PC-3 (cell line): ENCODE measurements at regions not wholly inside any gene's neighbourhood (a gene's known extent, or its start where the extent isn't known, plus 50 kb on each side); places are given as distances from the start of the nearest gene placed in this dataset.

Experiments
- ATAC-seq: fragments of 200-7000 bp; cut with Tn5 transposase; 2 replicates; pipeline ENCODE4 v1.9.1; 2020; ENCODE audit warnings: mild to moderate bottlenecking, moderate library complexity
- BruUV-seq: library from RNA; stranded (reverse); fragments of 400-500 nt; replicated peaks from 2 replicates; lab custom pipeline; 2021; lab: Mats Ljungman, UMichigan
- CTCF ChIA-PET: fragments of 300-600 bp; sonication (Branson Sonifier 250); formaldehyde crosslinking; loops from one replicate; lab custom pipeline; 2022; ENCODE audit warnings: antibody characterized with exemption; lab: Charles Lee
- POLR2A ChIA-PET: fragments of 300-600 bp; sonication (Branson Sonifier 250); formaldehyde crosslinking; loops from one replicate; lab custom pipeline; 2022; ENCODE audit warnings: antibody characterized with exemption; ENCODE audit not compliant: unreplicated experiment; lab: Charles Lee
- DNase-seq: peaks from one replicate; pipeline ENCODE4 v3.0.0-alpha.2; 2015
- H2AFZ ChIP-seq: fragments of 300-600 bp; sonication (generic); 2 replicates; pipeline ENCODE4 v1.6.0; 2016; ENCODE audit warnings: antibody characterized with exemption, low read length
- H3F3A ChIP-seq: fragments of 300-600 bp; sonication (generic); one replicate; pipeline ENCODE4 v1.6.0; 2017; ENCODE audit warnings: antibody characterized with exemption, low read length, control low read depth, mild to moderate bottlenecking; ENCODE audit not compliant: unreplicated experiment
- H3K27ac ChIP-seq: fragments of 300-600 bp; sonication (generic); 2 replicates; pipeline ENCODE4 v1.5.1; 2016; ENCODE audit warnings: mild to moderate bottlenecking, low read length
- H3K27me3 ChIP-seq: fragments of 300-600 bp; sonication (generic); 2 replicates; pipeline ENCODE4 v1.6.1; 2016; ENCODE audit warnings: low read length, mixed read lengths
- H3K36me3 ChIP-seq: fragments of 300-600 bp; sonication (generic); 2 replicates; pipeline ENCODE4 v1.6.1; 2016; ENCODE audit warnings: low read depth, mixed run types, low read length, mixed read lengths
- H3K4me1 ChIP-seq: fragments of 300-600 bp; sonication (generic); 2 replicates; pipeline ENCODE4 v1.5.1; 2016; ENCODE audit warnings: low read length; ENCODE audit not compliant: insufficient read depth
- H3K4me2 ChIP-seq: fragments of 300-600 bp; sonication (generic); 2 replicates; pipeline ENCODE4 v1.6.0; 2016; ENCODE audit warnings: low read length
- H3K4me3 ChIP-seq: fragments of 300-600 bp; sonication (generic); 2 replicates; pipeline ENCODE4 v1.5.1; 2016; ENCODE audit warnings: mild to moderate bottlenecking, low read length, mixed read lengths
- H3K79me2 ChIP-seq: fragments of 300-600 bp; sonication (generic); 2 replicates; pipeline ENCODE4 v1.6.1; 2017; ENCODE audit warnings: low read length, mixed read lengths
- H3K9ac ChIP-seq: fragments of 300-600 bp; sonication (generic); 2 replicates; pipeline ENCODE4 v1.6.0; 2016; ENCODE audit warnings: mild to moderate bottlenecking, low read length
- H3K9me2 ChIP-seq: fragments of 300-600 bp; sonication (generic); replicated peaks from 2 replicates; pipeline ENCODE4 v1.6.1; 2016; ENCODE audit warnings: mixed run types, low read length, mixed read lengths
- H3K9me3 ChIP-seq: fragments of 300-600 bp; sonication (generic); 2 replicates; pipeline ENCODE4 v1.6.1; 2016; ENCODE audit warnings: low read length, mixed read lengths
- H4K20me1 ChIP-seq: fragments of 300-600 bp; sonication (generic); 2 replicates; pipeline ENCODE4 v1.6.1; 2016; ENCODE audit warnings: low read length, mixed read lengths
- EZH2 ChIP-seq: fragments of 300-600 bp; sonication (generic); IDR thresholded peaks from one replicate; pipeline ENCODE4 v1.6.1; 2017; ENCODE audit warnings: antibody characterized with exemption, mild to moderate bottlenecking, low read length; ENCODE audit not compliant: unreplicated experiment
- EZH2phosphoT487 ChIP-seq: fragments of 300-600 bp; sonication (generic); IDR thresholded peaks from 2 replicates; pipeline ENCODE4 v1.6.1; 2018; ENCODE audit warnings: mild to moderate bottlenecking, antibody characterized with exemption, low read length, borderline replicate concordance
- intact Hi-C: fragments of 100-400 bp; cut with micrococcal nuclease; formaldehyde crosslinking; loops from 2 replicates; pipeline ENCODE4 v1.9.0; 2023
- TF ChIP-seq, protein P1 (sequence below): fragments of 300-600 bp; sonication (generic); conservative IDR thresholded peaks from 2 replicates; pipeline ENCODE4 v1.5.1; 2017; ENCODE audit warnings: antibody characterized with exemption, low read depth, mild to moderate bottlenecking, low read length

DNA sequence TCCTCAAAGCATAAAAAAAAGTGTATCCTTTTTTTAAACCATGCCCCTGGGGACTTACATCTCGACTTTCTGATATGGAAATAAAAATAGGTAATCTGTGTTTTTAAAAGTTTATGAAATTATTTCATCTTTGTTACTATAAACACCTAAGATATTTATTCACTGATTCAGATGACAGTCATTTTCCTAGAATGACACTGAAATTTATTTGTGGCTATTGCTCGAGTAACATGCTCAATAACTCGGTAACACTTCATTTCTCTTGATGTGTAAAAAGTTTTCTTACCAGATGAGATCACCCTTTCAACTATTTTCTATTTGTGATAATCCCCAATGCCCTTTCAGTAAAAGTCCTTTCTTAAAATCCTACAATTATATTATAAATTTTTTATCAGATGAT lies 495.8 kb downstream of the TTLL7 start:
- ATAC-seq: no peak
- H3K4me3 ChIP-seq: no peak overlapping the region
- H3K36me3 ChIP-seq: no peaks in the 10 kb centered on the region
- no peak overlapping the region for H2AFZ ChIP-seq
- ChIA-PET POLR2A (no interaction called here), CTCF (no interaction called here)
- intact Hi-C loops: no loop called here
- peaks cover 17% of the 10 kb centered on the region; the same call in 1 of the 2 replicates for H3K27me3 ChIP-seq
- H3K27ac ChIP-seq: no peak overlapping the region
- no peak for TF ChIP-seq EZH2phosphoT487
- TF ChIP-seq EZH2: no peak
- no peaks in the 10 kb centered on the region for H3K9me3 ChIP-seq
- H3K4me1 ChIP-seq: no peaks in the 10 kb centered on the region
- no peak overlapping the region for H3K9ac ChIP-seq
- BruUV-seq: no TSS peak
- no peak overlapping the region for H3K4me2 ChIP-seq
- H4K20me1 ChIP-seq: no peaks in the 10 kb centered on the region
- no peak for DNase-seq
- no peaks in the 10 kb centered on the region for H3K9me2 ChIP-seq
- H3K79me2 ChIP-seq: no peaks in the 10 kb centered on the region
- H3F3A ChIP-seq: no peaks in the 10 kb centered on the region

DNA sequence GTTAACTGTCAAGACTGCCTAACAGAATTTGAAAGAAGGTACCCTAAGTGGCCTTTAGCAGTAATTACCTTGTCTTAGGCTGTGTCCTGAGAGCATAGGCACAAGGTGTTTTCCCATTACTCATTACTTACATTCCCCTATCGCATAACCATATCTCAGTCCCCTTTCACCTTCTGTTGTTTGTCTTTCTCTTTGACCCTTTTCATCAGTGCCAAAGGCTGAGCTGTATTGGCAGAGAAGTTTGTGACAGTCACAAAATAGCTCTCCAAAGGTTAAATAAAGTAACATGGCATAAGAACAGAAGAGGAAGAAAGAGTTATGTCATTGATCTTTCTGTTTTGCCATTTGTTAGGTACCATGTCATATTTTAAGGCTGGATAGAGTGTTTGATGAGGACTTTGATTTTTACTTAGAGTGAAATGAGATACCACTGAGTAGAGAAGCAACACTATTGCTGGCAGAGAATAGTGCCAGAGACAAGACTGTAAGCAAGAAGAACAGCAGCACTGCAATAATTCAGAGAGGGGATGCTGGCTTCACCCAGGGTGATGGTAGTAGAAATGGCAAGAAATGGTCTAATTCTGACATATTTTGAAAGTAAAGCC lies 497.8 kb downstream of the TTLL7 start:
- Histone ChIP-seq H3K36me3 (no peaks in the 10 kb centered on the region), H3K9me3 (no peaks in the 10 kb centered on the region), H3K27me3 (peaks cover 17% of the 10 kb centered on the region; the same call in 1 of the 2 replicates), H3K4me1 (no peaks in the 10 kb centered on the region), H3F3A (no peaks in the 10 kb centered on the region), H3K4me2 (no peak overlapping the region), H4K20me1 (no peaks in the 10 kb centered on the region), H3K79me2 (no peaks in the 10 kb centered on the region), H2AFZ (no peak overlapping the region), H3K27ac (no peak overlapping the region), H3K9ac (no peak overlapping the region), H3K4me3 (no peak overlapping the region), H3K9me2 (no peaks in the 10 kb centered on the region)
- ChIA-PET POLR2A (no interaction called here), CTCF (no interaction called here)
- ATAC-seq (no peak), DNase-seq (no peak)
- intact Hi-C loops: no loop called here
- no peak for TF ChIP-seq EZH2
- BruUV-seq: no TSS peak

DNA sequence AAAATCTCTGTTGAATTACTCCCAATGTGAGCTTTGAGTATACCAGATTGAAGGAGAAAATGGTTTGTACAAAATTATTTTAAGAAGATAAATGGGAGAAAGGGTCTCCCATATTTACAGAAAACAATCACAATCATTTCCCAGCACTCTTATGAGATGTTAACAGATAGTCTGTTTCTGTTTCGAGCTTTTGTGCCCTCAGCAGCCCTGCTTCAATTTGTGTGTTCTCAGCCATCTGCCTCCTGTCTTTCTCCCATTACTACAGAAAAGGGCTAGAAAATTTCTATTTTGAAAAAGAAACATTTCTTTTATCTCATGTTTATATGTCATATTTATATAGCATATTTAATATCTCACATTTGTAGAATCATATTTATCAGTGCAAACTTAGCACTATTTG lies 498.4 kb downstream of the TTLL7 start:
- BruUV-seq: no TSS peak
- Histone ChIP-seq H4K20me1 (no peaks in the 10 kb centered on the region), H3F3A (no peaks in the 10 kb centered on the region), H3K4me2 (no peak overlapping the region), H3K79me2 (no peaks in the 10 kb centered on the region), H3K9me3 (no peaks in the 10 kb centered on the region), H2AFZ (no peak overlapping the region), H3K27me3 (peaks cover 17% of the 10 kb centered on the region; the same call in 1 of the 2 replicates), H3K4me1 (no peaks in the 10 kb centered on the region), H3K4me3 (no peak overlapping the region), H3K9ac (no peak overlapping the region), H3K36me3 (no peaks in the 10 kb centered on the region), H3K9me2 (no peaks in the 10 kb centered on the region), H3K27ac (no peak overlapping the region)
- TF ChIP-seq EZH2phosphoT487: no peak
- no peak for TF ChIP-seq EZH2
- TF ChIP-seq, protein P1, sequence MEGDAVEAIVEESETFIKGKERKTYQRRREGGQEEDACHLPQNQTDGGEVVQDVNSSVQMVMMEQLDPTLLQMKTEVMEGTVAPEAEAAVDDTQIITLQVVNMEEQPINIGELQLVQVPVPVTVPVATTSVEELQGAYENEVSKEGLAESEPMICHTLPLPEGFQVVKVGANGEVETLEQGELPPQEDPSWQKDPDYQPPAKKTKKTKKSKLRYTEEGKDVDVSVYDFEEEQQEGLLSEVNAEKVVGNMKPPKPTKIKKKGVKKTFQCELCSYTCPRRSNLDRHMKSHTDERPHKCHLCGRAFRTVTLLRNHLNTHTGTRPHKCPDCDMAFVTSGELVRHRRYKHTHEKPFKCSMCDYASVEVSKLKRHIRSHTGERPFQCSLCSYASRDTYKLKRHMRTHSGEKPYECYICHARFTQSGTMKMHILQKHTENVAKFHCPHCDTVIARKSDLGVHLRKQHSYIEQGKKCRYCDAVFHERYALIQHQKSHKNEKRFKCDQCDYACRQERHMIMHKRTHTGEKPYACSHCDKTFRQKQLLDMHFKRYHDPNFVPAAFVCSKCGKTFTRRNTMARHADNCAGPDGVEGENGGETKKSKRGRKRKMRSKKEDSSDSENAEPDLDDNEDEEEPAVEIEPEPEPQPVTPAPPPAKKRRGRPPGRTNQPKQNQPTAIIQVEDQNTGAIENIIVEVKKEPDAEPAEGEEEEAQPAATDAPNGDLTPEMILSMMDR: no peak
- ATAC-seq (no peak), DNase-seq (no peak)
- ChIA-PET CTCF (no interaction called here), POLR2A (no interaction called here)
- intact Hi-C loops: no loop called here

DNA sequence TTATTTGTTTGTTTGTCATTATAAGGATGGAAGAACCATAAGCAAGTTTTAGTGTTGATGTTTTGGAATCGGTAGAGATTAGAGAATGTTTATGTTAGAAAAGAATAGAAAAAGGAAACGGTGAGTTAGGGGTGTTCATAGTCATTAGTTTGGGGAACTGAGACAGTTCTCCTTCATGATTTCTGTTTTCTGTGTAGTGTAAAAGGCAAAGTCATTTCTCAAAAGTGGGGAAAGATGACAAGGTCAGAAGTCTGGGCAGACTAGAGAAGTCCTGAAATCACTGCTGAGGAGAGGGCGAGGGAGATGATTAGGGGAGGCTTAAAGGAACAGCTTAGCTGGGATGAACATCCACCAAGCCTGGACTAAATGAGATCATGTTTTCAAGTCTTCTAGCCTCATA lies 498.9 kb downstream of the TTLL7 start:
- H3K79me2 ChIP-seq: no peaks in the 10 kb centered on the region
- peaks cover 17% of the 10 kb centered on the region; the same call in 1 of the 2 replicates for H3K27me3 ChIP-seq
- no peak overlapping the region for H3K4me3 ChIP-seq
- no peaks in the 10 kb centered on the region for H4K20me1 ChIP-seq
- no peak for DNase-seq
- ChIA-PET CTCF (no interaction called here), POLR2A (no interaction called here)
- H3K9me2 ChIP-seq: no peaks in the 10 kb centered on the region
- no peak for ATAC-seq
- TF ChIP-seq, protein P1: no peak
- TF ChIP-seq EZH2 (no peak), EZH2phosphoT487 (no peak)
- intact Hi-C loops: no loop called here
- H3K27ac ChIP-seq: no peak overlapping the region
- no peaks in the 10 kb centered on the region for H3K9me3 ChIP-seq
- no peaks in the 10 kb centered on the region for H3K36me3 ChIP-seq
- H3K4me2 ChIP-seq: no peak overlapping the region
- H3K9ac ChIP-seq: no peak overlapping the region
- no peaks in the 10 kb centered on the region for H3F3A ChIP-seq
- H2AFZ ChIP-seq: no peak overlapping the region
- H3K4me1 ChIP-seq: no peaks in the 10 kb centered on the region
- no TSS peak for BruUV-seq
